ENCODE measurements at regions not wholly inside any gene's neighbourhood (a gene's known extent, or its start where the extent isn't known, plus 50 kb on each side); places are given as distances from the start of the nearest gene placed in this dataset.
"Not testable (repeated sequence)": the region's sequence is repeated elsewhere in the genome, so short reads cannot be mapped to it uniquely, and the experiment has no call there.

DNA sequence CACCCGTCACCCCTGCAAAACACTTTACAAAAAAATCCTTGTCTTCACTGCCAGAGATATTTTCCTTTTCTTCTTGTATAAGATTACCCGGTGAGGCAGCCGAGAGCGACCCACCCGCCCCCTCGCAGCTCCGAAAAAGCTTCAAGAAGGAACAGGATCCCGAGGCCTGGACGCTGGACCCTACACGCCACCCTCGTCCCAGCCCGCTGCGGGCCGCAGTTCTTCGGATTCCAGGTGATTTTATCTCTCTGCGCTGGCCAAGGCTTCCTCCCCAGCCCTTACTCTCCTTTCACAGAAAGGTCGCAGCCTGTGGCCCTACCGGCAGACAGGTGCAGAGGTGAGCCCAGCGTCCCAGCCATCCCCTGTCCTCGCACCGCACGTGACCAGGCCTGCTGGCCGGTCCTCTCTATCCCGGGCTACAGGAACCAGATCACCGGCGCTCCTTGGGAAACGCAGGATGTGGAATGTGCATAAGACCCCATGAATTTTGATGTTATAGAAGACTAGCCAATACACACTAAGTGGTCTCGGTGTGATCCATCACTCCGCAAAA, 2993.5 kb upstream of the TEKT4 start:
- H3K4me1 ChIP-seq (ENCODE audit: insufficient read depth, insufficient read length); H3K9me3 ChIP-seq (ENCODE audit: insufficient read depth, low read length); H3K27me3 ChIP-seq (ENCODE audit: insufficient read depth, insufficient read length); DNase-seq (ENCODE audit: low read depth, low spot score); H3K36me3 ChIP-seq (ENCODE audit: insufficient read depth, insufficient read length, low read length); H3K4me3 ChIP-seq (ENCODE audit: insufficient read length, low read depth); H3K9ac ChIP-seq (ENCODE audit: insufficient read length, low read depth): not testable (repeated sequence)

DNA sequence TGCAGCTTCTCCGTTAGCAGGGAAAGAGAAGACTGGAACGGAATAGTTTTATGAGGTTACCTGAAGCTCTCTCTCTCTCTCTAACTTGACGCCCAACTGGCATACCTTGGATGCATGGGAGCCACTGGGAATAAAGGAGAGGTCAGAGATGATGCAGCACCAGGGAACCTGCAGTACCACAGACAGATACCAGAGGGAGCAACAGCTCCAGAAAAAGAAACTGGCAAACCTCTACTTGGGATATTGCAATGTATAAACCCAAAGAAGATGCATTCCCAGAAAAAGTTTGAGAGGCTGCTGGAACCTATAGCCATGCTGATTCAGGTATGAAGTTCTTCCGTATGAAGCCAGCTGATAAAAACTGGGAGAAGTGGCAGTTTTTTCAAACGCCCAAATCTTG, 2976.1 kb upstream of the TEKT4 start:
- H3K4me1 ChIP-seq (ENCODE audit: insufficient read depth, insufficient read length); H3K9ac ChIP-seq (ENCODE audit: insufficient read length, low read depth); H3K27me3 ChIP-seq (ENCODE audit: insufficient read depth, insufficient read length); H3K36me3 ChIP-seq (ENCODE audit: insufficient read depth, insufficient read length, low read length); H3K4me3 ChIP-seq (ENCODE audit: insufficient read length, low read depth); H3K9me3 ChIP-seq (ENCODE audit: insufficient read depth, low read length); DNase-seq (ENCODE audit: low read depth, low spot score): not testable (repeated sequence)

DNA sequence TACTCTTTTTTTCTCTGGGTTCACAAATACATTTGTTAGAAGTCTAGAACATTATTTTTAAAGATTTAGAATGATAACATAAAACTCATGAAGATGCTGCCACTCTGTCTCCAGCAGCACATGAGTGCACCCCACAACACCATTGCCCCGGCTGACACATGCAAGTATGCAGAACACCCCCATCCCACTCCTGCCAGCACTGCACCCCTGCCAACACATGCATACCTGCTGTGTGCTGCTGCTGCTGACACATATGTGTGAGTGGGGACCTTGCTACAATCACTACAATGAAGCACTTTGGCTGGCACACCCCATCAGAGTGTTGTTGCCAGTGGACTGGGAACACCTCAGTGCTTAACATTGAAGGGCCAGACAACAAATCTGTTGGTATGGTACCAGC, 2953.6 kb upstream of the TEKT4 start:
- not testable (repeated sequence) for H3K4me3 ChIP-seq (ENCODE audit: insufficient read length, low read depth); H3K9me3 ChIP-seq (ENCODE audit: insufficient read depth, low read length); H3K4me1 ChIP-seq (ENCODE audit: insufficient read depth, insufficient read length); H3K36me3 ChIP-seq (ENCODE audit: insufficient read depth, insufficient read length, low read length); DNase-seq (ENCODE audit: low read depth, low spot score); H3K9ac ChIP-seq (ENCODE audit: insufficient read length, low read depth); H3K27me3 ChIP-seq (ENCODE audit: insufficient read depth, insufficient read length)
